ENCODE measurements at regions not wholly inside any gene's neighbourhood (a gene's known extent, or its start where the extent isn't known, plus 50 kb on each side); places are given as distances from the start of the nearest gene placed in this dataset.

- TF ChIP-seq POLR2AphosphoS5 (IDR thresholded peaks at IDR 0.05; ENCODE audit: low read depth, low read length): no peak
- no peak for TF ChIP-seq TAF1 (IDR thresholded peaks at IDR 0.05; ENCODE audit: borderline replicate concordance, insufficient read depth, low read length)
- TF ChIP-seq REST (IDR thresholded peaks at IDR 0.05; ENCODE audit: insufficient read depth in 1 of 2, low read depth in 2 of 2, low read length in 2 of 2): no peak
- no peak for TF ChIP-seq SIN3A (IDR thresholded peaks at IDR 0.05; ENCODE audit: borderline replicate concordance, insufficient read depth, low read length)
- no peak for TF ChIP-seq FOXP2 (optimal IDR thresholded peaks at IDR 0.05; ENCODE audit: borderline replicate concordance, extremely low read depth, extremely low read length, insufficient read depth)
Measured at GRCh38 chr4:60209588-60209987, 990.5 kb upstream of the ADGRL3 start.

Data from PFSK-1 (cell line).